MM.1S (cell line): ENCODE measurements at regions not wholly inside any gene's neighbourhood (a gene's known extent, or its start where the extent isn't known, plus 50 kb on each side); places are given as distances from the start of the nearest gene placed in this dataset.

ENCODE experiments used
- DNase-seq: peaks from one replicate; pipeline ENCODE4 v3.0.0-alpha.2; 2015
- H2AFZ ChIP-seq: fragments of 300-600 bp; sonication (generic); 2 replicates; pipeline ENCODE4 v1.6.0; 2016; ENCODE audit warnings: antibody characterized with exemption, low read length
- H3F3A ChIP-seq: fragments of 300-600 bp; sonication (generic); 2 replicates; pipeline ENCODE4 v1.6.1; 2016; ENCODE audit warnings: mild to moderate bottlenecking, antibody characterized with exemption, low read length, moderate library complexity, mixed read lengths; ENCODE audit not compliant: insufficient read depth
- H3K27ac ChIP-seq: fragments of 300-600 bp; sonication (generic); 2 replicates; pipeline ENCODE4 v1.5.1; 2016; ENCODE audit warnings: mild to moderate bottlenecking, low read length
- H3K27me3 ChIP-seq: fragments of 300-600 bp; sonication (generic); replicated peaks from 2 replicates; pipeline ENCODE4 v1.6.0; 2016; ENCODE audit warnings: low read length; ENCODE audit not compliant: insufficient read depth
- H3K36me3 ChIP-seq: fragments of 300-600 bp; sonication (generic); replicated peaks from 2 replicates; pipeline ENCODE4 v1.6.1; 2016; ENCODE audit warnings: mild to moderate bottlenecking, low read length, mixed read lengths; ENCODE audit not compliant: insufficient read depth
- H3K4me1 ChIP-seq: fragments of 300-600 bp; sonication (generic); 2 replicates; pipeline ENCODE4 v1.6.1; 2016; ENCODE audit warnings: low read length, mixed read lengths
- H3K4me2 ChIP-seq: fragments of 300-600 bp; sonication (generic); 2 replicates; pipeline ENCODE4 v1.6.0; 2016; ENCODE audit warnings: low read depth, low read length
- H3K4me3 ChIP-seq: fragments of 300-600 bp; sonication (generic); 2 replicates; pipeline ENCODE4 v1.5.1; 2016; ENCODE audit warnings: low read length, mixed read lengths
- H3K79me2 ChIP-seq: fragments of 300-600 bp; sonication (generic); 2 replicates; pipeline ENCODE4 v1.6.1; 2016; ENCODE audit warnings: mixed run types, low read length, mixed read lengths
- H3K9ac ChIP-seq: fragments of 300-600 bp; sonication (generic); 2 replicates; pipeline ENCODE4 v1.6.1; 2016; ENCODE audit warnings: low read length, mixed read lengths
- H3K9me2 ChIP-seq: fragments of 300-600 bp; sonication (generic); replicated peaks from 2 replicates; pipeline ENCODE4 v1.6.1; 2016; ENCODE audit warnings: mild to moderate bottlenecking, low read length, mixed read lengths; ENCODE audit not compliant: insufficient read depth
- H3K9me3 ChIP-seq: fragments of 300-600 bp; sonication (generic); replicated peaks from 2 replicates; pipeline ENCODE4 v1.6.1; 2016; ENCODE audit warnings: mild to moderate bottlenecking, low read length, mixed read lengths; ENCODE audit not compliant: insufficient read depth
- H4K20me1 ChIP-seq: fragments of 300-600 bp; sonication (generic); 2 replicates; pipeline ENCODE4 v1.6.1; 2016; ENCODE audit warnings: mild to moderate bottlenecking, low read length, moderate library complexity, mixed read lengths; ENCODE audit not compliant: insufficient read depth
- EZH2 ChIP-seq: fragments of 300-600 bp; sonication (generic); optimal IDR thresholded peaks from 2 replicates; pipeline ENCODE3; 2017; ENCODE audit warnings: low read depth, mild to moderate bottlenecking, antibody characterized with exemption, low read length, mixed read lengths
- EZH2phosphoT487 ChIP-seq: fragments of 300-600 bp; sonication (generic); IDR thresholded peaks from 2 replicates; pipeline ENCODE4 v1.6.1; 2018; ENCODE audit warnings: antibody characterized with exemption, low read length
- TF ChIP-seq, protein P1 (sequence below): fragments of 300-600 bp; sonication (generic); IDR thresholded peaks from 2 replicates; pipeline ENCODE4 v1.5.1; 2016; ENCODE audit warnings: antibody characterized with exemption, low read length, mixed read lengths

DNA sequence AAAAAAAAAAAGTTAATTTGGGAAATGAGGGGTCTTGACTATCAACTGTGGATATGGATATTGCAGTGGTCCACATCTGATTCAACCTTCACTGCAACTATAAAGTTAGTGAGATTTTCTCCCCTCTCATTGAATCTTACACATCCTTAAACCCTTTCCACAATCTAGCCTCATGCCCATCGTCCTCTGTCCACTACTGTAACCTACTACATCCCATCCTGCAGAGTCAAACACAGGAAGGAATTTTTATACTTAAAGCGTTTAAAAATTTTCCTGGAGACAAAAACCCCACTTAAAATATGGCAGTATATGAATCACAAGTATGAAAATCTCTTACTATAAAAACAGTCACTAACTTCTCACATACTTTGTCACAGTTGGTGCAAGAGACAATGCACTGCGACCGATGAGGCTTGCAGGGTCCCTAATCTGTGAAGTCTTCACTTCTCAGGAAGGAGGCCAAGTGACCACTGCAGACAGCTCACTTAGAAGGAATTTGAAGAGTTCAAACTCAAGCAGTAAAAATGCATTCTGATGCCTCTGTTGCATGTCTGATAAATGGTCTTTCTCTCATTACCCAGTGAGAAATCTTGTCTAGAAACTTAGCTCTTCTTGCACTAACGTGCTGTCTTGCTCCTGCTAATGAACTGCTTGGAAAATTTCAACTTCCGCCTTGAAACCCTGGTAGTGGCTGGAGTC, 50.3 kb upstream of the ST8SIA6 start:
- Histone ChIP-seq H3K79me2 (no peaks in the 10 kb centered on the region), H3K27ac (no peak overlapping the region), H3K9ac (no peak overlapping the region), H3F3A (no peaks in the 10 kb centered on the region), H3K4me1 (no peaks in the 10 kb centered on the region), H3K4me3 (no peak overlapping the region), H3K27me3 (no peaks in the 10 kb centered on the region), H3K36me3 (no peaks in the 10 kb centered on the region), H3K4me2 (no peak overlapping the region), H3K9me3 (no peaks in the 10 kb centered on the region), H2AFZ (no peak overlapping the region), H4K20me1 (no peaks in the 10 kb centered on the region), H3K9me2 (no peaks in the 10 kb centered on the region)
- DNase-seq = no peak
- TF ChIP-seq EZH2phosphoT487 (no peak), EZH2 (no peak)
- TF ChIP-seq, protein P1, sequence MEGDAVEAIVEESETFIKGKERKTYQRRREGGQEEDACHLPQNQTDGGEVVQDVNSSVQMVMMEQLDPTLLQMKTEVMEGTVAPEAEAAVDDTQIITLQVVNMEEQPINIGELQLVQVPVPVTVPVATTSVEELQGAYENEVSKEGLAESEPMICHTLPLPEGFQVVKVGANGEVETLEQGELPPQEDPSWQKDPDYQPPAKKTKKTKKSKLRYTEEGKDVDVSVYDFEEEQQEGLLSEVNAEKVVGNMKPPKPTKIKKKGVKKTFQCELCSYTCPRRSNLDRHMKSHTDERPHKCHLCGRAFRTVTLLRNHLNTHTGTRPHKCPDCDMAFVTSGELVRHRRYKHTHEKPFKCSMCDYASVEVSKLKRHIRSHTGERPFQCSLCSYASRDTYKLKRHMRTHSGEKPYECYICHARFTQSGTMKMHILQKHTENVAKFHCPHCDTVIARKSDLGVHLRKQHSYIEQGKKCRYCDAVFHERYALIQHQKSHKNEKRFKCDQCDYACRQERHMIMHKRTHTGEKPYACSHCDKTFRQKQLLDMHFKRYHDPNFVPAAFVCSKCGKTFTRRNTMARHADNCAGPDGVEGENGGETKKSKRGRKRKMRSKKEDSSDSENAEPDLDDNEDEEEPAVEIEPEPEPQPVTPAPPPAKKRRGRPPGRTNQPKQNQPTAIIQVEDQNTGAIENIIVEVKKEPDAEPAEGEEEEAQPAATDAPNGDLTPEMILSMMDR = no peak
